K562 (cell line): ENCODE measurements at regions not wholly inside any gene's neighbourhood (a gene's known extent, or its start where the extent isn't known, plus 50 kb on each side); places are given as distances from the start of the nearest gene placed in this dataset.
A peak's percentile ranks its signal among the peaks of the same experiment; 100 is the strongest.

ENCODE experiments used
- ATAC-seq: fragments of 200-7000 bp; cut with Tn5 transposase; 3 replicates; pipeline ENCODE4 v1.9.1; 2020; ENCODE audit warnings: moderate library complexity
- BruUV-seq: library from RNA; stranded (reverse); fragments of 400-500 nt; replicated peaks from 2 replicates; lab custom pipeline; 2021; lab: Mats Ljungman, UMichigan
- CTCF ChIA-PET: fragments of 300-600 bp; formaldehyde crosslinking; extraction: SDS; loops from one replicate; lab custom pipeline; 2021; ENCODE audit warnings: low intra/inter-chr PET ratio; lab: Yijun Ruan, JAX
- POLR2A ChIA-PET: fragments of 300-600, 350-650 bp; sonication (Branson Sonifier 250); formaldehyde crosslinking; extraction: SDS; loops from one replicate; lab custom pipeline; 2021; ENCODE audit warnings: antibody characterized with exemption, inconsistent platforms; lab: Yijun Ruan, JAX
- DNase-seq, 4 experiments: peaks; one replicate each; pipeline versions ENCODE4 v3.0.0 to v3.0.0-alpha.2; 2011 to 2018; ENCODE audit warnings: low spot score in 3 of 4, mixed read lengths in 3 of 4; ENCODE audit errors: extremely low read depth in 1 of 4
- FAIRE-seq: peaks from 2 replicates; lab custom pipeline; 2011; peaks lifted over from hg19 to GRCh38; lab: Jason Lieb, UNC
- H2AFZ ChIP-seq: 2 replicates; pipeline ENCODE4 v1.6.0; 2011; ENCODE audit warnings: low read depth, low read length, control low read depth, inconsistent platforms
- H3K27ac ChIP-seq: fragments of 200-600 bp; 3 replicates; pipeline ENCODE4 v1.8.0; 2011; ENCODE audit warnings: low read depth, mild to moderate bottlenecking, control low read depth, inconsistent platforms, low read length, moderate library complexity, mixed read lengths; ENCODE audit errors: extremely low read depth
- H3K27me3 ChIP-seq, 2 experiments: fragments of 300-600 bp in 1 of 2; 2 replicates in 1 of 2; 3 replicates in 1 of 2; pipeline versions ENCODE4 v1.6.0 to v1.8.0; 2011; ENCODE audit warnings: inconsistent platforms in 2 of 2, low read length in 2 of 2, mild to moderate bottlenecking in 1 of 2, mixed read lengths in 1 of 2, moderate library complexity in 1 of 2; ENCODE audit not compliant: control insufficient read depth in 2 of 2, insufficient read depth in 2 of 2
- H3K36me3 ChIP-seq: fragments of 300-600 bp; 3 replicates; pipeline ENCODE4 v1.8.0; 2011; ENCODE audit warnings: mild to moderate bottlenecking, low read length, inconsistent platforms; ENCODE audit not compliant: control insufficient read depth, insufficient read depth
- H3K4me1 ChIP-seq, 2 experiments: fragments of 200-600 bp in 1 of 2; replicated peaks in 1 of 2; 2 replicates in 1 of 2; 3 replicates in 1 of 2; pipeline versions ENCODE4 v1.5.1 to v1.8.0; 2011; ENCODE audit warnings: inconsistent platforms in 2 of 2, low read length in 2 of 2, mild to moderate bottlenecking in 1 of 2, mixed read lengths in 1 of 2, moderate library complexity in 1 of 2; ENCODE audit not compliant: control insufficient read depth in 2 of 2, insufficient read depth in 2 of 2
- H3K4me2 ChIP-seq: 2 replicates; pipeline ENCODE4 v1.6.1; 2011; ENCODE audit warnings: low read length, control low read depth, inconsistent platforms, mixed read lengths; ENCODE audit not compliant: insufficient read depth
- H3K4me3 ChIP-seq: fragments of 200-600 bp; sonication (generic), shearing (Covaris generic); 2 replicates; pipeline ENCODE4 v1.5.1; 2016; ENCODE audit warnings: control low read depth, inconsistent platforms
- H3K79me2 ChIP-seq: fragments of 200-600 bp; 3 replicates; pipeline ENCODE4 v1.8.0; 2011; ENCODE audit warnings: low read length, inconsistent platforms; ENCODE audit not compliant: control insufficient read depth, insufficient read depth
- H3K9ac ChIP-seq, 2 experiments: 2 replicates each; pipeline versions ENCODE4 v1.6.0 to v1.6.1; 2011; ENCODE audit warnings: low read depth in 2 of 2, low read length in 2 of 2, control low read depth in 1 of 2, inconsistent platforms in 1 of 2, mild to moderate bottlenecking in 1 of 2, mixed read lengths in 1 of 2; ENCODE audit not compliant: insufficient read depth in 1 of 2
- H3K9me1 ChIP-seq: one replicate; pipeline ENCODE4 v1.6.0; 2011; ENCODE audit warnings: inconsistent platforms, mild to moderate bottlenecking, low read length, moderate library complexity; ENCODE audit not compliant: control insufficient read depth, insufficient read depth
- H3K9me3 ChIP-seq: replicated peaks from 2 replicates; pipeline ENCODE4 v1.5.1; 2011; ENCODE audit warnings: low read depth, low read length, inconsistent platforms; ENCODE audit not compliant: control insufficient read depth, insufficient read depth
- H4K20me1 ChIP-seq: replicated peaks from 2 replicates; pipeline ENCODE4 v1.6.1; 2011; ENCODE audit warnings: low read length, inconsistent platforms, mixed read lengths; ENCODE audit not compliant: control insufficient read depth, insufficient read depth
- FOXK2 ChIP-seq, 2 experiments: fragments of 450-650 bp; IDR thresholded peaks in 1 of 2; conservative IDR thresholded peaks in 1 of 2; 2 replicates each; pipeline ENCODE4 v1.6.1; 2016; ENCODE audit warnings: low read depth in 2 of 2, mild to moderate bottlenecking in 1 of 2
- GTF2E2 ChIP-seq: fragments of 200-800 bp; sonication (Bioruptor generic); IDR thresholded peaks from 2 replicates; pipeline ENCODE4 v1.6.1; 2016; ENCODE audit warnings: missing genetic modification characterization, missing compliant biosample characterization
- MAZ ChIP-seq, 2 experiments: fragments of 450-650 bp in 1 of 2; sonication (generic) in 1 of 2; formaldehyde crosslinking; IDR thresholded peaks in 1 of 2; conservative IDR thresholded peaks in 1 of 2; 2 replicates each; pipeline versions ENCODE4 v1.4.0 to v1.5.0; 2020; ENCODE audit warnings: mild to moderate bottlenecking in 1 of 2, missing genetic modification reagents in 1 of 2
- MBD1 ChIP-seq: fragments of 250-450 bp; sonication (Bioruptor Pico); IDR thresholded peaks from 2 replicates; pipeline ENCODE4 v1.8.0; 2022; ENCODE audit warnings: inconsistent platforms
- MTA3 ChIP-seq: fragments of 450-650 bp; formaldehyde crosslinking; IDR thresholded peaks from 2 replicates; pipeline ENCODE4 v1.6.1; 2017; ENCODE audit warnings: mild to moderate bottlenecking, borderline replicate concordance
- MXI1 ChIP-seq: IDR thresholded peaks from 2 replicates; pipeline ENCODE4 v1.6.1; 2011; ENCODE audit warnings: low read depth, mild to moderate bottlenecking, improper control_type of control experiment, low read length
- RAD21 ChIP-seq, 2 experiments: fragments of 250-450 bp in 1 of 2; fragments of 450-650 bp in 1 of 2; sonication (Bioruptor Pico) in 1 of 2; formaldehyde crosslinking in 1 of 2; IDR thresholded peaks in 1 of 2; conservative IDR thresholded peaks in 1 of 2; 2 replicates each; pipeline versions ENCODE4 v1.4.0 to v1.8.0; 2020 to 2022; ENCODE audit warnings: mild to moderate bottlenecking in 2 of 2, moderate library complexity in 1 of 2
- TRIM24 ChIP-seq, 2 experiments: fragments of 450-650 bp; IDR thresholded peaks; 2 replicates each; pipeline ENCODE4 v1.6.1; 2016
- YY1 ChIP-seq, 3 experiments: IDR thresholded peaks; 2 replicates each; pipeline ENCODE4 v1.6.1; 2011; ENCODE audit warnings: low read length in 2 of 3, mild to moderate bottlenecking in 2 of 3, moderate library complexity in 2 of 3, borderline replicate concordance in 1 of 3, control low read depth in 1 of 3, low read depth in 1 of 3; ENCODE audit not compliant: insufficient read depth in 3 of 3, insufficient replicate concordance in 2 of 3, control insufficient read depth in 1 of 3, insufficient read length in 1 of 3; ENCODE audit errors: extremely low read depth in 1 of 3
- ZNF134 ChIP-seq: fragments of 250-450 bp; sonication (Bioruptor Pico); conservative IDR thresholded peaks from 2 replicates; pipeline ENCODE4 v1.4.0; 2020
- ZNF668 ChIP-seq: fragments of 250-450 bp; sonication (Bioruptor Pico); IDR thresholded peaks from 2 replicates; pipeline ENCODE4 v1.8.0; 2022; ENCODE audit warnings: mild to moderate bottlenecking, inconsistent platforms
- WGBS: fragments of 100-300 bp; shearing (Covaris generic); methylation state at CpG from one replicate; pipeline ENCODE4 v1.1.6; 2016; ENCODE audit warnings: low coverage, mixed read lengths; ENCODE audit not compliant: insufficient coverage; ENCODE audit errors: missing lambda C conversion rate; 5-methylcytosine and 5-hydroxymethylcytosine counted together
- in situ Hi-C: fragments of 300-500 bp; cut with MboI; formaldehyde crosslinking; loops from 4 replicates; pipeline ENCODE4 v1.15.0; 2018; ENCODE audit warnings: inconsistent platforms, mixed read lengths
- intact Hi-C: fragments of 100-400 bp; cut with micrococcal nuclease; formaldehyde crosslinking; loops from 2 replicates; pipeline ENCODE4 v1.14.2; 2022
- TF ChIP-seq, protein P1 (sequence below): sonication (generic); formaldehyde crosslinking; IDR thresholded peaks from 2 replicates; pipeline ENCODE4 v1.8.0; 2023; ENCODE audit warnings: mild to moderate bottlenecking, missing genetic modification reagents

GRCh38 chr6:147660334-147661311 is 152.1 kb downstream of the SAMD5 start:
- H4K20me1 ChIP-seq: no peaks in the 10 kb centered on the region
- peaks cover 47% of the 10 kb centered on the region for H3K79me2 ChIP-seq
- peak overlapping the region; percentile 80 for H3K27ac ChIP-seq
- DNase-seq (peak; percentile 86 to 95 (median 88)), ATAC-seq (peak; percentile 99), FAIRE-seq (peak; percentile 92)
- H3K36me3 ChIP-seq: peaks cover 13% of the 10 kb centered on the region
- peak overlapping the region; percentile 63 for H3K4me3 ChIP-seq
- POLR2A ChIA-PET: interaction anchor here (0.6 to 0.8 kb wide), 3 partner anchors 26 to 148 kb away, joined by 3 to 5 read pairs (median 3); no protein-coding TSS in a partner anchor
- H3K27me3 ChIP-seq: no peaks in the 10 kb centered on the region
- H3K4me1 ChIP-seq: peaks cover 4 to 11% of the 10 kb centered on the region in 2 experiments; a peak in 4 of 5 replicates
- intact Hi-C loops (loop anchor here (5.0 to 10.0 kb wide), 2 partner anchors 47 to 144 kb away; no protein-coding TSS in a partner anchor), in situ Hi-C loops (no loop called here)
- WGBS: 9% methylated on average over 20 of the region's 20 CpGs
- CTCF ChIA-PET: interaction anchor here (0.6 kb wide), 1 partner anchor 1075 kb away, joined by 3 read pairs; no protein-coding TSS in a partner anchor
- TSS peak; percentile 65 for BruUV-seq
- H3K9me1 ChIP-seq: no peaks in the 10 kb centered on the region
- peak overlapping the region; percentile 93 for H3K4me2 ChIP-seq
- H3K9ac ChIP-seq: peak overlapping the region; percentile 79 to 88
- peaks cover 8% of the 10 kb centered on the region for H3K9me3 ChIP-seq
- H2AFZ ChIP-seq: peak overlapping the region; percentile 100
- TF ChIP-seq MBD1: no peak
- 0 out of 2 replicates have a peak, but pooled peaks have one; percentile 40 for TF ChIP-seq ZNF134 (CRISPR knock-in tag)
- peak; percentile 70 for TF ChIP-seq MXI1
- peak in 1 of 2 experiments; percentile 14; a peak in 1 of 4 replicates for TF ChIP-seq RAD21 (CRISPR knock-in tag; conservative IDR thresholded peaks at IDR 0.05 in 1 of 2, IDR thresholded peaks at IDR 0.05 in 1 of 2)
- TF ChIP-seq TRIM24 (IDR thresholded peaks at IDR 0.05): peak in 1 of 2 experiments; percentile 72; a peak in 2 of 4 replicates
- 0 out of 2 replicates have a peak, but pooled peaks have one; percentile 48 for TF ChIP-seq ZNF668
- no peak for TF ChIP-seq GTF2E2
- no peak; the same call in 1 of the 2 replicates for TF ChIP-seq MTA3
- TF ChIP-seq YY1 (IDR thresholded peaks at IDR 0.05; ENCODE audit: borderline replicate concordance in 1 of 3, control insufficient read depth in 1 of 3, extremely low read depth in 1 of 3, insufficient read depth in 3 of 3, insufficient read length in 1 of 3, insufficient replicate concordance in 2 of 3, low read depth in 1 of 3, low read length in 2 of 3): peak in 1 of 3 experiments; percentile 65
- TF ChIP-seq, protein P1, sequence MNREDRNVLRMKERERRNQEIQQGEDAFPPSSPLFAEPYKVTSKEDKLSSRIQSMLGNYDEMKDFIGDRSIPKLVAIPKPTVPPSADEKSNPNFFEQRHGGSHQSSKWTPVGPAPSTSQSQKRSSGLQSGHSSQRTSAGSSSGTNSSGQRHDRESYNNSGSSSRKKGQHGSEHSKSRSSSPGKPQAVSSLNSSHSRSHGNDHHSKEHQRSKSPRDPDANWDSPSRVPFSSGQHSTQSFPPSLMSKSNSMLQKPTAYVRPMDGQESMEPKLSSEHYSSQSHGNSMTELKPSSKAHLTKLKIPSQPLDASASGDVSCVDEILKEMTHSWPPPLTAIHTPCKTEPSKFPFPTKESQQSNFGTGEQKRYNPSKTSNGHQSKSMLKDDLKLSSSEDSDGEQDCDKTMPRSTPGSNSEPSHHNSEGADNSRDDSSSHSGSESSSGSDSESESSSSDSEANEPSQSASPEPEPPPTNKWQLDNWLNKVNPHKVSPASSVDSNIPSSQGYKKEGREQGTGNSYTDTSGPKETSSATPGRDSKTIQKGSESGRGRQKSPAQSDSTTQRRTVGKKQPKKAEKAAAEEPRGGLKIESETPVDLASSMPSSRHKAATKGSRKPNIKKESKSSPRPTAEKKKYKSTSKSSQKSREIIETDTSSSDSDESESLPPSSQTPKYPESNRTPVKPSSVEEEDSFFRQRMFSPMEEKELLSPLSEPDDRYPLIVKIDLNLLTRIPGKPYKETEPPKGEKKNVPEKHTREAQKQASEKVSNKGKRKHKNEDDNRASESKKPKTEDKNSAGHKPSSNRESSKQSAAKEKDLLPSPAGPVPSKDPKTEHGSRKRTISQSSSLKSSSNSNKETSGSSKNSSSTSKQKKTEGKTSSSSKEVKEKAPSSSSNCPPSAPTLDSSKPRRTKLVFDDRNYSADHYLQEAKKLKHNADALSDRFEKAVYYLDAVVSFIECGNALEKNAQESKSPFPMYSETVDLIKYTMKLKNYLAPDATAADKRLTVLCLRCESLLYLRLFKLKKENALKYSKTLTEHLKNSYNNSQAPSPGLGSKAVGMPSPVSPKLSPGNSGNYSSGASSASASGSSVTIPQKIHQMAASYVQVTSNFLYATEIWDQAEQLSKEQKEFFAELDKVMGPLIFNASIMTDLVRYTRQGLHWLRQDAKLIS (CRISPR knock-in tag): no peak
- TF ChIP-seq FOXK2 (conservative IDR thresholded peaks at IDR 0.05 in 1 of 2, IDR thresholded peaks at IDR 0.05 in 1 of 2; ENCODE audit: low read depth in 2 of 2): no peak
- TF ChIP-seq MAZ (CRISPR knock-in tag; conservative IDR thresholded peaks at IDR 0.05 in 1 of 2, IDR thresholded peaks at IDR 0.05 in 1 of 2): peak in 1 of 2 experiments; percentile 91; a peak in 3 of 4 replicates
